Suprapubic skin (tissue), 4 donors: ENCODE measurements at regions not wholly inside any gene's neighbourhood (a gene's known extent, or its start where the extent isn't known, plus 50 kb on each side); places are given as distances from the start of the nearest gene placed in this dataset.

Source experiments
- DNase-seq, 2 donors: peaks; one replicate each; pipeline ENCODE4 v3.0.0-alpha.2; 2019; ENCODE audit warnings: low spot score in 2 of 2
- H3K27ac ChIP-seq: fragments of 200-600 bp; sonication (generic); one replicate; pipeline ENCODE4 v1.5.1; 2019
- H3K27me3 ChIP-seq: fragments of 200-600 bp; sonication (generic); one replicate; pipeline ENCODE4 v1.5.1; 2019
- H3K36me3 ChIP-seq: fragments of 200-600 bp; sonication (generic); one replicate; pipeline ENCODE4 v1.5.1; 2019
- H3K4me1 ChIP-seq: fragments of 200-600 bp; sonication (generic); one replicate; pipeline ENCODE4 v1.5.1; 2019
- H3K4me3 ChIP-seq: fragments of 200-600 bp; sonication (generic); one replicate; pipeline ENCODE4 v1.5.1; 2019; ENCODE audit warnings: mild to moderate bottlenecking
- H3K9me3 ChIP-seq: fragments of 200-600 bp; sonication (generic); one replicate; pipeline ENCODE4 v1.5.1; 2019
- EP300 ChIP-seq: sonication (generic); formaldehyde crosslinking; IDR thresholded peaks from one replicate; pipeline ENCODE4 v1.6.1; 2017; ENCODE audit warnings: antibody characterized with exemption
- POLR2A ChIP-seq, 2 donors: fragments of 450-650 bp; IDR thresholded peaks; one replicate each; pipeline ENCODE4 v1.6.1; 2017; ENCODE audit warnings: antibody characterized with exemption in 2 of 2, mild to moderate bottlenecking in 2 of 2, moderate library complexity in 2 of 2
- POLR2AphosphoS5 ChIP-seq, 3 donors: sonication (generic); formaldehyde crosslinking; IDR thresholded peaks; one replicate each; pipeline ENCODE4 v1.6.1; 2017; ENCODE audit warnings: antibody characterized with exemption in 3 of 3
- WGBS: methylation state at CpG from one replicate; pipeline ENCODE4 v1.1.5; 2018; 5-methylcytosine and 5-hydroxymethylcytosine counted together
- TF ChIP-seq, protein P1 (sequence below), 2 donors: fragments of 200-600 bp in 1 of 2; fragments of 450-650 bp in 1 of 2; sonication (generic) in 1 of 2; IDR thresholded peaks; one replicate each; pipeline ENCODE4 v1.5.1; 2016 to 2019; ENCODE audit warnings: antibody characterized with exemption in 2 of 2, mild to moderate bottlenecking in 1 of 2, moderate library complexity in 1 of 2

DNA sequence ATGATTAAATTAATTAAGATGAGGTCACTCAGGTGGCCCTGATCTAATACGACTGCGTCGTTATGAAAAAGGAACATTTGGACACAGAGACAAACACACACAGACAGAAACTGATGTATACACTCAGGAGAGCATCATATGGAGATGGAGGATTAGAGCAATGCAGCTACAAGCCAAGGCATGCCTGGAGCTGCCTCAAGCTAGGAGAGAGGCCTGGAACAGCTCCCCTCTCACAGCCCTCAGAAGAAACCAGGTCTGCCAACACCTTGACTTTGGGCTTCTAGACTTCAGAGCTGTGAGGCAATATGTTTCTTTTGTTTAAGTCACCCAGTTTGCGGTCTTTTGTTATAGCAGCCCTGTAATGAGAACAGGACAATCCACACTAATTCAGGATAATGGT, 318.9 kb downstream of the HS3ST3B1 start:
- no peak overlapping the region for H3K4me3 ChIP-seq
- H3K36me3 ChIP-seq, result no peaks in the 10 kb centered on the region
- TF ChIP-seq POLR2A (IDR thresholded peaks at IDR 0.05) (no peak), EP300 (no peak), POLR2AphosphoS5 (IDR thresholded peaks at IDR 0.05) (no peak)
- TF ChIP-seq, protein P1, sequence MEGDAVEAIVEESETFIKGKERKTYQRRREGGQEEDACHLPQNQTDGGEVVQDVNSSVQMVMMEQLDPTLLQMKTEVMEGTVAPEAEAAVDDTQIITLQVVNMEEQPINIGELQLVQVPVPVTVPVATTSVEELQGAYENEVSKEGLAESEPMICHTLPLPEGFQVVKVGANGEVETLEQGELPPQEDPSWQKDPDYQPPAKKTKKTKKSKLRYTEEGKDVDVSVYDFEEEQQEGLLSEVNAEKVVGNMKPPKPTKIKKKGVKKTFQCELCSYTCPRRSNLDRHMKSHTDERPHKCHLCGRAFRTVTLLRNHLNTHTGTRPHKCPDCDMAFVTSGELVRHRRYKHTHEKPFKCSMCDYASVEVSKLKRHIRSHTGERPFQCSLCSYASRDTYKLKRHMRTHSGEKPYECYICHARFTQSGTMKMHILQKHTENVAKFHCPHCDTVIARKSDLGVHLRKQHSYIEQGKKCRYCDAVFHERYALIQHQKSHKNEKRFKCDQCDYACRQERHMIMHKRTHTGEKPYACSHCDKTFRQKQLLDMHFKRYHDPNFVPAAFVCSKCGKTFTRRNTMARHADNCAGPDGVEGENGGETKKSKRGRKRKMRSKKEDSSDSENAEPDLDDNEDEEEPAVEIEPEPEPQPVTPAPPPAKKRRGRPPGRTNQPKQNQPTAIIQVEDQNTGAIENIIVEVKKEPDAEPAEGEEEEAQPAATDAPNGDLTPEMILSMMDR (IDR thresholded peaks at IDR 0.05), result no peak
- H3K9me3 ChIP-seq, result no peaks in the 10 kb centered on the region
- no peak for DNase-seq
- H3K27ac ChIP-seq, result no peak overlapping the region
- WGBS, result 86% methylated on average over 4 of the region's 4 CpGs
- no peaks in the 10 kb centered on the region for H3K4me1 ChIP-seq
- no peaks in the 10 kb centered on the region for H3K27me3 ChIP-seq

DNA sequence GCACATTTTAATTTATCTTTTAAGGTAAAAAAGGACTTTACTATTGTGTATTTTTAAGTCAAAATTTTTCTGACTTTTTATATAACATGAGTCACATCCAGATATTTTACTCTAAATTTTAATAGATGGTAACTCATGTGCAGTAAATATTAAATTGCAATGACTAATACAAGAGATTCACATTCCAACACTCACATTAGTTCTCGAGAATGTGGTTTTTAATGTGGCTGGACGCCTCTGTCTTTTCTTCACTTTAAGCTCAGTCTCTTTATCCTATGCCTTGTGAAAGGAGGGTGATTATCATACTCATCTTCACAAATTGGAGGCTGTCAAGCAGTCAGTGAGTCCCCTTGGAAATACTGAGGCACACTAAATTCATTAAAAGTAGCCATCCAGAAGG, 315.6 kb downstream of the HS3ST3B1 start:
- no peaks in the 10 kb centered on the region for H3K4me1 ChIP-seq
- DNase-seq, result no peak
- H3K9me3 ChIP-seq, result peaks cover 2% of the 10 kb centered on the region
- H3K27me3 ChIP-seq, result no peaks in the 10 kb centered on the region
- WGBS, result 81% methylated on average over 2 of the region's 2 CpGs
- no peaks in the 10 kb centered on the region for H3K36me3 ChIP-seq
- no peak for TF ChIP-seq POLR2AphosphoS5 (IDR thresholded peaks at IDR 0.05)
- no peak overlapping the region for H3K27ac ChIP-seq
- H3K4me3 ChIP-seq, result no peak overlapping the region

DNA sequence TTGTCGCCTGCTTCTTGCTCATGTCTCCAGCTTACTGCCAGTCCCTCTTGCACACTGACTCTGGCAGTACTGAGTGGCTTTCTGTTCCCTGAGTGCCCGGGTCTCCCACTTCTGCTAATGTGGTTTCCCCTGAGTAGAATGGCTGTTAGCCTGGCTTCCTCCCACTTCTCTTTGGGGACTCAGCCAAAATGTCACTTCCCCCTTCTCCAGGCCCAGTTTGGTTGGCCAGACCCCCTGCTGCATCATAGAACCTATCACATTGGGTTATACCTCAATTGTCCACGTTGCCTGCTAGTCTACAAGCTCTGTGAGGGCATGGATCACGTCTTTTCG, 304.4 kb downstream of the HS3ST3B1 start:
- Histone ChIP-seq H3K4me1 (no peaks in the 10 kb centered on the region), H3K27me3 (no peaks in the 10 kb centered on the region), H3K27ac (no peak overlapping the region), H3K36me3 (no peaks in the 10 kb centered on the region), H3K4me3 (no peak overlapping the region), H3K9me3 (no peaks in the 10 kb centered on the region)
- TF ChIP-seq, protein P1 (IDR thresholded peaks at IDR 0.05), result no peak
- TF ChIP-seq POLR2A (IDR thresholded peaks at IDR 0.05) (no peak), EP300 (no peak), POLR2AphosphoS5 (IDR thresholded peaks at IDR 0.05) (no peak)
- WGBS, result 77% methylated on average over 5 of the region's 5 CpGs
- peak in 1 of 2 donors; percentile 63 for DNase-seq

DNA sequence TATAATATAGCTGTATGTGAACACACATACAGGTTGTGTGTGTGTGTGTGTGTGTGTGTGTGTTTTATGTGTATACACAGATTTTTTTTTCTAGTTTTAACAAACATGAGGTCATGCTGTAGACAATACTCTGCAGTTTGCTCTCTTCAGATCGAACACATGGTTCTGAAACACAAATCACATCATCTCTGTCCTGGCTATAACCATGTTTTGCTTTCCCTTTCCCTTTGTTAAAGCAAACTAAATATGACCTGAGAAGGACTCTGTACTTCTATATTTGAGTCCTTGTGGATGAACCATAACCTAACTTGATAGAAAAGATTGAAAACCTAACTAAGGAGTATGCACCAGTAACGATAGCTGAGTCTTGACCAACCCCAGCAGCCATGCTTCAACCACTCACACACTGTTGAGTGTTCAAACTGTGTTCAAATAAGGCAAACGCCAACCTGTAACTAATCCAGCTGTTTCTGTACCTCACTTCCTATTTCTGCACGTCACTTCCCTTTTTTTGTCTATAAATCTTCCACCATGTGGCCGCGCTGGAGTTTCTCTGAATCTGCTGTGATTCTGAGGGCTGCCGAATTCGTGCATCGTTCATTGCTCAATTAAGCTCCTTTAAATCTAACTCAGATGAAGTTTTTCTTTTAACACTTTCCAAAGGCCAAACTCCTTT, 303.8 kb downstream of the HS3ST3B1 start:
- Histone ChIP-seq H3K4me3 (no peak overlapping the region), H3K4me1 (no peaks in the 10 kb centered on the region), H3K9me3 (no peaks in the 10 kb centered on the region), H3K27ac (no peak overlapping the region), H3K36me3 (no peaks in the 10 kb centered on the region), H3K27me3 (no peaks in the 10 kb centered on the region)
- 63% methylated on average over 9 of the region's 9 CpGs for WGBS
- no peak for TF ChIP-seq EP300
- no peak for DNase-seq

DNA sequence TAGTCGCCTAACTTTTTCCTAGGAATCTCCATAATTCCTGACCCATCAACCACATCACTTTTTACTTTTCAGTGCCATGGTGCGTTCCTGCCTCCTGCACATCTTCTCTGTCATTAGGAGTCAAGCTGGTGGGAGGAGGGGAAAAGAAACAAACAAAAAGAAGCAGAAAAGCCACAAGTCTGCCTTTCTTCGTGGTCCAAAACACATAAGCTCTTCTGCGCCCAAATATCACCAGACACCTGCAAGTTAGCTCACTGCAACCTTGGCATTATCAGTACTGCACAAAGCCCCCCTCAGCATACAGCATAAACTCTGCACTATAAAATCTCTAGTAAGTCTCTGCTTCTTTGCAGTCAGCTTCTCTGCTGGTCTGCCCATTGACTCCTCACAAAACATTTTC, 295.3 kb downstream of the HS3ST3B1 start:
- no peak overlapping the region for H3K4me3 ChIP-seq
- WGBS, result 93% methylated on average over 4 of the region's 4 CpGs
- H3K27ac ChIP-seq, result no peak overlapping the region
- no peaks in the 10 kb centered on the region for H3K27me3 ChIP-seq
- no peak for DNase-seq
- H3K9me3 ChIP-seq, result no peaks in the 10 kb centered on the region
- no peaks in the 10 kb centered on the region for H3K4me1 ChIP-seq
- TF ChIP-seq EP300 (no peak), POLR2AphosphoS5 (IDR thresholded peaks at IDR 0.05) (no peak), POLR2A (IDR thresholded peaks at IDR 0.05) (no peak)
- TF ChIP-seq, protein P1 (IDR thresholded peaks at IDR 0.05), result no peak
- H3K36me3 ChIP-seq, result no peaks in the 10 kb centered on the region

DNA sequence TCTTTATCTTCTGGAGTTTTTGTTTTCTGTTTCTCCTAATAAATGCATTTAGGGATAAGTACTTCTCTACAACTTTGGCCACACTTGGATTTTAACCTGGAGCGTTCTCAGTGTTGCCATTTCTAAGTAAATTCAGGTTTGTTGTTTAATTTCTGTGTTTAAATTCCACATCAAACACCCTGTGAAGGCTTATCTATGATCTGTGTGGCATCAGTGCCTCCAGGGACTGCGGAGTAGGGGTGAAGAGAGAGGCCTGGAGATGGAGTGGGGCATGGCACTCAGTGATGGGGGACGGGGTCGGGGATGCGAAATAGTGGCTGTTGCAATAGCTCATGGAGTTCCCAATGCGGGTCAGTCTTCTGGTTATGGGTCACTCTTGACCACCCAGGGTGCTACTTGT, 294.8 kb downstream of the HS3ST3B1 start:
- WGBS, result 89% methylated on average over 6 of the region's 6 CpGs
- no peaks in the 10 kb centered on the region for H3K36me3 ChIP-seq
- TF ChIP-seq POLR2AphosphoS5 (IDR thresholded peaks at IDR 0.05) (no peak), EP300 (no peak), POLR2A (IDR thresholded peaks at IDR 0.05) (no peak)
- TF ChIP-seq, protein P1 (IDR thresholded peaks at IDR 0.05), result no peak

More for the DNA sequence above, 294.8 kb downstream of the HS3ST3B1 start:
- Histone ChIP-seq H3K4me1 (no peaks in the 10 kb centered on the region), H3K27me3 (no peaks in the 10 kb centered on the region), H3K4me3 (no peak overlapping the region), H3K9me3 (no peaks in the 10 kb centered on the region), H3K27ac (no peak overlapping the region)
- DNase-seq, result no peak
